DMS114 treated with DMSO at 0.1 percent for 48 hours (cell line): ENCODE measurements at regions not wholly inside any gene's neighbourhood (a gene's known extent, or its start where the extent isn't known, plus 50 kb on each side); places are given as distances from the start of the nearest gene placed in this dataset.
"Not testable (repeated sequence)": the region's sequence is repeated elsewhere in the genome, so short reads cannot be mapped to it uniquely, and the experiment has no call there.

Experiments
- DNase-seq: peaks from one replicate; lab custom pipeline; 2025; ENCODE audit not compliant: unreplicated experiment; lab: John Stamatoyannopoulos, UW

GRCh38 chr4:66855956-66856355 is 689.3 kb downstream of the CENPC start:
- DNase-seq: no peak

DNA sequence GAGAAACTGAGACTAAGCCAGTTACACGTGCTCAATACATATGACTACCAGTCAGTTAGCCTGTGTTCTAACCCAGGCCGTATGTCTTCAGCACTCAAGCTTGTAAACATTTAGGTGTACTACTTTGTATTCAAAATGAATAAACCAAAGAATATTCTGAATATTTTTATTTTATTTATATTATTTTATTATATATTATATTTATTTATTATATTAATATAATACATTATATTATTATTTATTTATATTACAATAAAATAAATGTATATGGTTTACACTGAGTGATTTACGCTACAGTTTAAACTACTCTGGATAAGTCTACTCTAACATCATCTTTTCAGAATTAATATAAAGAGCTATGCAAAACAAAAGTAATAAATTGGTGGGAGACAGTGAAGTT is 691.5 kb downstream of the CENPC start:
- no peak for DNase-seq

GRCh38 chr4:66852843-66853242 is 692.5 kb downstream of the CENPC start:
- no peak for DNase-seq

- DNase-seq: no peak
Observed at GRCh38 chr4:66849596-66849995, 695.7 kb downstream of the CENPC start.

DNA sequence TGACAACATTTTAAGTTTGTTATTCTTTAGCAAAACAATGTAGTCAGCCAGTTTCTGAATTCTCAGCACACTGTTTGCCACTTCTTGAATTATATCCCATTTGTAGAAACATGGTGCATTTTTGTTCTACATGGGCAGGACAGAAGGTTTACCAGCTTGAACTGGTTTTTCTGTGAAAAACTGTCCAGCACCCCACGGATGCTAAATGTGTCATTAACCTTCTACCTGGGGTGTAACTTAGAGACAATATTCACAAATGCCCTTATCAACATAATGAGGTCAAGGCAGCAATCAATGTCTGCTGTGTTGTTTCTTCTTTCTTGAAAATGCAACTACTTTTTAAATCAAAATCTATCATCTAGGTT is 702.6 kb downstream of the CENPC start:
- no peak for DNase-seq

- DNase-seq: no peak
Observed at GRCh38 chr4:66842026-66842723, 703.1 kb downstream of the CENPC start.

- no peak for DNase-seq
Observed at GRCh38 chr4:66840178-66840577, 705.1 kb downstream of the CENPC start.

GRCh38 chr4:66837279-66837922 is 707.9 kb downstream of the CENPC start:
- no peak for DNase-seq

DNA sequence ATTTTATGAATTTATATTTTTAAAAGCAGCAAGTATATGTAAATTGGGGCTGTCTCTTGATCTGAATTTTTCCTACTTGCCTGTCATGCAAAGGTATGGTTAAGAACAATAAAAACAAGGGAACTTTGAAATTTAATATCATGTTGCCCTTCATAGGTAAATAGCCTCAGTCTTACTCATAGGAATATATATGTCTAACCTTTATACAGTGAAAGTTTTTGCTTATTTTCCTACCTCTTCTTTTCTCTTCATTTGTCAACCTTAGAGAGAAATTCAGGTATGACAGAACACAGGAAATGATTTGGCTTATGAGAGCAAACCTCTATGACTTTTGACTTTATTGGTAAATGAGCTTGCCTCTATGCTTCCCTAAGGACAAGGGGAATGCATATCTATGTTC is 716.0 kb downstream of the CENPC start:
- DNase-seq: no peak

- DNase-seq: no peak
Observed at GRCh38 chr4:66820681-66821080, 724.6 kb downstream of the CENPC start.

GRCh38 chr4:66814277-66814676 is 731.0 kb downstream of the CENPC start:
- no peak for DNase-seq

DNA sequence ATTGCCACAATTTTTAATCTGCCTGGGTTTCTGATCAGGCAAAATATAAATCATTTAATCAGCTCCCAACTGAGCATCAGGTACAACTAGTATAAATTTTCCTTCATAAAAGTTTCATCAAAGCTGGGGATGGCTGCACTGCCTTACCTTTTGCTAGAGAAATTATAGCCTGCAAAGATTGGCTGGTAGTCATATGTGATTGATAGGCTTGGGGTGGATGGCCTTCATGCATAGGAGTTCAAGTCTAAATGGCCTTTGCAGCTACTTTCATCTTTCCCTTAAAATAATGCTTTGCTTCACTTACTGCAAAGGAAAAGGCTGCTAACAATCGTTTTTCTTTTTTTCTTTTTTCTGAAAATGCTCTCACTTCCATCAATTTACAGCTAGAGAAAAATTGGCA is 739.7 kb downstream of the CENPC start:
- no peak for DNase-seq

DNA sequence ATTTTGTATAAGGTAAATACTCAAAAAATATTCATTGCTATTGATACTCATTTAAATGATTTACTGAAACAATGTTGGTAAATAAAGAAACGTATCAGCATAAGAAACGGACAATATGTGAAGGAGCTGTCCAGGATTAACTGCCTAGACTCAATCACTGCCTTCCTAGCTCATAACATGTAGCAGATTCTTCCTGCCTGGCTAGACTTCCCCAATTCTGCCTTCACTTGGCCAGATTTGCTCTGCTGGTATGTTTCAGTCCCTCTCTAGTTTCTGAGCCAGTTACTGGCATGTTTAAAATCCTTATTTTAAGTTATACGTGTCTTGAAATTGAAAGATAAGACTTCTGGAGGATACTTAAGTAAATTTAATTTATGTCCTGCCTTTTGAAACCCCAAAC is 740.3 kb downstream of the CENPC start:
- no peak for DNase-seq

DNA sequence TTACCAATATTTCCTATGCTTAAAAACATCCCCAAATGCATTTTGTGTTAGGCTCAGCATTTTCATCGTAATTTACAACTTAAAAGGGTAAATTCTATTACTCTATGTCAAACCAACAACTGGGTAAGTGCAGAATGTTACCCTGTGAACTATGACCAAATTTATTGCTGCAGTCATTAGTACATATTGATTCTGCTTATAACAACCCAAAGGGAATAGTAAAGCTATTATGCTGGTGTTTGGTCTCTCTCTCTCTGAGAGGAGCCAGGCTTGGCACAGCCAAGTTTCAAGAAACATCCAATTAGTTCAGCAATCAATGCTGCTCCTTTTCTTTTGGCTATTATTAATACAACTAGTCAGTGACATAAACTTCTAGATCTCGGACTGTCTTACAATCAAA is 747.7 kb downstream of the CENPC start:
- DNase-seq: no peak

GRCh38 chr4:66795724-66796123 is 749.6 kb downstream of the CENPC start:
- DNase-seq: no peak

DNA sequence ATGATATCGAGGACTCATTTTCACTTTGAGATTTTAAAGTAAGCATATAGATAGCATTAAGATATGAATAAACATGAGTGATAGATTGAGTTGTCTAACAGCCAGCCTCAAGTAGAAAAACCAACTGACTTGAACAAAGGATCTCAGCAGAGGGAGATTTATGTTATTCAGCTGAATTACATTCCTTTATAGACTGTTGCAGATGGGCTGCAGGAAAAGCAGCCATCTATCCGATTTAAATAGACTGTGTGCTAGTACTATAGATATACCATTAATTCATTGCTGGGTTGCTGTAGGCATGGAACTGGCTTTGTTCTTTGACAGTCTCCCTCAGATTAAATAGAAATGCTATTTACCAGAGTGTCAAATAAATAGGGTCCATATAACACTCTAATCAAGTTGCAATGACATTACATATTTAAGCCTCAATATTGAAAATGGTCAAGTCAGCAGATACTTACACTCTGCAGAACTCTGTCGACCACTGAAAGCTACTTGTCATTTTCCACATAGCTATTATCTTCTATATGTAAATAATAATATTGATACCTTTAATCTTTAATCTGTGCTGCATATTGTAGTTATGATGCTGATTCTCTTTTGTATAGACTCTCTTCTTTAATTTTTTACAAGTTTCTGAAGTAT is 750.8 kb downstream of the CENPC start:
- DNase-seq: no peak

- no peak for DNase-seq
Observed at GRCh38 chr4:66791686-66792085, 753.6 kb downstream of the CENPC start.

- no peak for DNase-seq
Observed at GRCh38 chr4:66785479-66785878, 759.8 kb downstream of the CENPC start.

DNA sequence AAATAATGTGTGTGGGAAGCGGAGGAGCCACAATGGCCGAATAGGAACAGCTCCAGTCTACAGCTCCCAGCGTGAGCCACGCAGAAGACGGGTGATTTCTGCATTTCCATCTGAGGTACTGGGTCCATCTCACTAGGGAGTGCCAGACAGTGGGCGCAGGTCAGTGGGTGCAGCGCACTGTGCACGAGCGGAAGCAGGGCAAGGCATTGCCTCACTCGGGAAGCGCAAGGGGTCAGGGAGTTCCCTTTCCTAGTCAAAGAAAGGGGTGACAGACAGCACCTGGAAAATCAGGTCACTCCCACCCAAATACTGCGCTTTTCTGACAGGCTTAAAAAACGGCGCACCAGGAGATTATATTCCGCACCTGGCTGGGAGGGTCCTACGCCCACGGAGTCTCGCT is 762.6 kb downstream of the CENPC start:
- DNase-seq: not testable (repeated sequence)

DNA sequence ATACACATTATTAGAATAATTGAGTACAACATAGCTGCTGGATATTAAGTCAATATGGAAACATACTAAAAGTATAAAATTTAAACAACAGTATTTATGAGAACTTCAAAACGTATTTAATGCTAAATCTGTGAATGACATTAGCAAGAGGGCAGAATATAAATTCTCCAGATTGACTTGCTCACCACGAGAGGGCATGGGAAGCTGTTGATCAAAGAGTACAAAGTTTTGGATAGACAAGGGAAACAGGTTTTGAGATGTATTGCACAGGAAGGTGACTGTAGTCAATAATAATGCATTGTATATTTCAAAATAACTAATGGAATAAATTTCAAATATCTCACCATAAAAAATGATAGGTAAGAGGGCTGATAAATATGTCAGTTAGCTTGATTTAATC is 768.2 kb downstream of the CENPC start:
- DNase-seq: no peak

DNA sequence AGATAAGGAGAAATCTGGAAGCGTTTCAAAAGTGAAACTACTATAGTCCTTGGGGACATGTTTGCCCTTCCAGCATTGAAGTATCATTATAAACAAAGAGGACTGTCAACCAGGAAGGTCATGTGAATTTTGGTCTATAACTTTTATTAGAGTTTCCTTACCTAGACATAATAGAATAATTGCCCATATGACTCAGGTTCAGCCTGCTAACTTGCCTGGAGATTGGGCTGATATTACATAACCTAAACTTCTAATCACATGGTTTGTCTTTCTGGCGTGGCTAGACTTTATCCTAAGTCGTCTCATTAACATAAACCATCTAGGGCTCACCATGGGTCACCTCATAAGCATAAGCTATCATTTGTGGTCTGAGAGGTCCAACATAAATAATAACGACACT is 775.9 kb downstream of the CENPC start:
- DNase-seq: no peak

GRCh38 chr4:66767442-66767841 is 777.9 kb downstream of the CENPC start:
- no peak for DNase-seq

DNA sequence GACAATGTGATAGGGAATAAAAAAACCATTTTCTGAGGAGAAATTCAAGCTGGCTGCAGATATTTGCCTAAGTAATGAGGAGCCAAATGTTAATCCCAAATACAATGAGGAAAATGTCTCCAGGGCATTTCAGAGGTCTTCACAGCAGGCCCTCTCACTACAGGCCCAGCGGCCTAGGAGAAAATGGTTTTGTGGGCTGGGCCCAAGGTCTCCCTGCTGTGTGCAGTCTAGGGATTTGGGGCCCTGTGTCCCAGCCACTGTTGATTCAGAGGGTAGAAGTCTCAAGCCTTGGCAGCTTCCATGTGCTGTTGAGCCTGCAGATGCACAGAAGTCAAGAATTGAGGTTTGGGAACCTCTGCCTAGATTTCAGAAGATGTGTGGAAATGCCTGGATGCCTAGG is 778.7 kb downstream of the CENPC start:
- no peak for DNase-seq
